EL (cell line): ENCODE measurements at regions not wholly inside any gene's neighbourhood (a gene's known extent, or its start where the extent isn't known, plus 50 kb on each side); places are given as distances from the start of the nearest gene placed in this dataset.
"Not testable (repeated sequence)": the region's sequence is repeated elsewhere in the genome, so short reads cannot be mapped to it uniquely, and the experiment has no call there.

Source experiments
- DNase-seq: peaks from one replicate; pipeline ENCODE4 v3.0.0-alpha.2; 2016

DNA sequence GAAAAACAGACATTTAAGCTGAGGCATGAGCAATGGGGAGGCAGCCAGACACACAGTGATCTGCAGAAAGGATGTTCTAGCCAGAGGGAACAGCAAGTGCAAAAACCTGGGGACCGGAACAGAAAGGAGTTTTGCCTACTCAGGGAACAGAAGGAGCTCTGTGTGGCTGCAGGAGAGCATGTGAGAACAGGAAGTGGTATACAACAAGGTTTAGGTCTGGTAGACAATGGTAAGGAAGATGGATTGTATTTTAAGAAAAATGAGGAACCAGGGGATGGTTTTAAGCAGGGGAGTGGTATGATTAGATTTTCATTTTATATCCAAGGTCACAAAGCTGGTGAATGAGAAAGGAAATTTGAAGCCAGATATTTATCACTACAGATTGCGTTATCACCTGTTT lies 157.5 kb downstream of the UNC5CL start:
- no peak for DNase-seq

DNA sequence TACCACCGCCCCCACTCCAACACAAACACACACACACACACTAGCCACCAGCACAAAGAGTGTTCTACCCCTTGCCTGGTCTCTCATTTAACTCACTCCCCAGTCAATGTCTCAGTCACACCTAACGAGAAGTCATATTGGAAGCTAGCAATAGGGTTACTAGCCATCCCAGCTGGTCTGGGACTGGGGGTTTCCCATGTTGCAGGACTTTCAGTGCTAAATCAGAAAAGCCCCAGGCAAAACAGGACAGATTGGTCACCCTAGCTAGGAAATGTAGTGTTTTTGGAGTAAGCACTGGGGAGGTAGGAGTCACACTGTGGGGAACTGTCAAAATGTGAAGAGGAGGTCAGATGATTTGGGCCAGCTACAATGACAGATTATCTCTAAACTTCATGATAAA lies 158.1 kb downstream of the UNC5CL start:
- DNase-seq = no peak

DNA sequence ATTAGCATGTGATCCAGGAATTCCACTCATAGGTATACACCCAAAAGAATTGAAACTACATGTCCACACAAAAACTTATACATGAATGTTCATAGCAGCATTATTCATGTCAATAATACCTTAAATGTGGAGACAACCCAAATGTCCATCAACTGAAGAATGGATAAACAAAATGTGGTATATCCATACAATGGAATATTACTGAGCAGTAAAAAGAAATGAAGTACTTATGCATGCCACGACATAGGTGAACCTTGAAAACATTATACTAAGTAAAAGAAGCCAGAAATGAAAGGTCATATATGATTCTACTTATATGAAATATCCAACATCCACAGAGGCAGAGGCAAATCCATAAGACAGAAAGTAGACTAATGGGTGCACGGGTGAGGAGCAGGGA lies 159.9 kb downstream of the UNC5CL start:
- DNase-seq = no peak

DNA sequence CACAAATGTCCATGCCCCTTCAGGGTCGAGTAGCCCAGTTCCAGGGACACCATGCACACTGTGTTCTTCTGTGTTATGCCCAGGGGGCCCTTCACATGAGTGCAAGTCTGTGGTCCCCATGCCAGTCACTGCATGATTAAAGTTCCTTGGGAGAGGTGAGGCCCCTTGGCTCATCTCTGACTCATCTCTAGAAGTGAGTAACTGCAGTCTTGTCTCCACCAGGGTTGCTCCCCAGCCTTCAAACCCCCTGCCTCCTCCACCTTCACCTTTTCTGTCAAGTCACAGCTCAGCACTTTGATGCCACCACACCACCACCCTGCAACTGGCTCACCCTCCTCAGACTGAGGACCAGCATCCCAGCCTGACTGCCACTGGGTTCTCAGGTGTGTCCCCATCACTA lies 161.7 kb downstream of the UNC5CL start:
- DNase-seq = no peak

DNA sequence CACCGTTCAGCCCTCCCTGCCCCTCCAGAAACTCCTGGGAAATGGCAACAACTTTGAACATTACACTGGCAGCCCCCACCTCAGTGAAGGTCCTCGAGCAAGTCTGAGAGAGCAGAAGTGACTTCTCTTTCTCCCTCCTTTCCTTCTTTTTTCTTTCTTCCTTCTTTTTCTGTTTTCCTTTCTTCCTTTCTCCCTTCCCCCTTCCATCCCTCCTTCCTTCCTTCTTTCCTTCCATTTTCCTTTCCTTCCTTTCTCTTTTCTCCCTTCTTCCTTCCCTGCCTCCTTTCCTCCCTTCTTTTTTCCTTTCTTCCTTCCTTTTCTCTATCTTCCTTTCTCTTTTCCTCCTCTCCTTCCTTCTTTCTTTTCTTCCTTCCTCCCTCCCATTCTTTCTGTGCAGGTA lies 162.7 kb downstream of the UNC5CL start:
- DNase-seq = no peak

DNA sequence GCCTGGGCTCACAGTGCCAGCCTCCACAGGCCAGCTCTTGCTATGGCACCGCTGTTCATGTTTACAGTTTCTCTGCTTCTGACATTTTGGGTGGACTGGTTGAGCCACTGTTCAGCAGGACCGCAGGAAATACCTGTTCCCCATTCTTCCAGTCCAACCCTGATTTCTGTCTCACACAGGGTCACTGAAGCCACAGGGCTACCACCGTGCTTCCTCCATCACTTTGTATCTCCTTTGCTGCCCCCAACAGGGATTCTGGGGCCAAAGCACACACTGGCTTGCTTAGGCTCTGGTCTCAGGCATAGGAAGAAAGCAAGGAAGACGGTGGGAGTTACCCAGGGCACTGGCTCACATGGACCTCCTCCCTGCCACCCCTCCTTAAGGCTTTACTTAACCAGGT lies 164.5 kb downstream of the UNC5CL start:
- no peak for DNase-seq

DNA sequence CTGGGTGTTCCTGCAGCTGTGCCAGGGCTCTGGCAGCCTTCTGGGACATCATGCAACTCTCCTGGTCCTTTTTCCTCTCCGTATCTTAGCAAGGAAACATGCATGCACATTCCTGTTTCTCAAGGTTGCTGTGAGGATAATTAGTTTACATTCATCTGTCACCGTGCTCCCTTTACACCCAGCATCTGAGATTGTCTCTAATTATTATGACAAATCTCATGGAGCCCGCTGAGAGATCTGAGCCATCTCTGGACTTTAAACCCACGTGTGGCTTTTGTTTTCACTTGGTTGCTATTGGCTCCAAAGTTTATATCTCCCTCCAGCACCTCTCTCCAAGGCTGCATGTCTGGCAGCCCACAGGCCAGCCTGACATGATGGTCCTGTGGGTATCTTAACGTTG lies 167.6 kb downstream of the UNC5CL start:
- no peak for DNase-seq

DNA sequence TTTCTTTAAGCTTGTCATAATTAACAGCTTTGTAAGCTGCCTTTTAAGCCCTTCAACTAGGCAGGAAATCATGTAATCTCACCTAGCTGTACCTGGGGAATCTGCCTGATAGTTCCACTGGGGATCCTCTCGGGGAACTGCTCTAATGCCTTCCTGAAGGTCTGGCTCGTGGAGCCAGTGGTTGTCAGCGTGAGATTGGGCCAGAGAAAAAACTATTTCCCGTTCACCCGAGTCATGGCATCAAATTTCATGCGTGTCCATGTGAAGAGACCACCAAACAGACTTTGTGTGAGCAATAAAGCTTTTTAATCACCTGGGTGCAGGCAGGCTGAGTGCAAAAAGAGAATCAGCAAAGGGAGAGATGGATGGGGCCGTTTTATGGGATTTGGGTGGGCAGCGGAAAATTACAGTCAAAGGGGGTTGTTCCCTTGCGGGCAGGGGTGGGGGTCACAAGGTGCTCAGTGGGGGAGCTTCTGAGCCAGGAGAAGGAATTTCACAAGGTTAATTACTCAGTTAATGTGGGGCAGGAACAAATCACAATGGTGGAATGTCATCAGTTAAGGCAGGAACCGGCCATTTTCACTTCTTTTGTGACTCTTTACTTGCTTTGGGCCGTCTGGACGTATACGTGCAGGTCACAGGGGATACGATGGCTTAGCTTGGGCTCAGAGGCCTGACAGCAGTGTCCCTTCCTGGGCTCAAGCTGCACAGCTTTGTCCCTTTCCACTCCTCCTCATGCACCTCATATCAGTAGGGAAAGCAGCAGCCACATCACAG lies 170.7 kb downstream of the UNC5CL start:
- not testable (repeated sequence) for DNase-seq

DNA sequence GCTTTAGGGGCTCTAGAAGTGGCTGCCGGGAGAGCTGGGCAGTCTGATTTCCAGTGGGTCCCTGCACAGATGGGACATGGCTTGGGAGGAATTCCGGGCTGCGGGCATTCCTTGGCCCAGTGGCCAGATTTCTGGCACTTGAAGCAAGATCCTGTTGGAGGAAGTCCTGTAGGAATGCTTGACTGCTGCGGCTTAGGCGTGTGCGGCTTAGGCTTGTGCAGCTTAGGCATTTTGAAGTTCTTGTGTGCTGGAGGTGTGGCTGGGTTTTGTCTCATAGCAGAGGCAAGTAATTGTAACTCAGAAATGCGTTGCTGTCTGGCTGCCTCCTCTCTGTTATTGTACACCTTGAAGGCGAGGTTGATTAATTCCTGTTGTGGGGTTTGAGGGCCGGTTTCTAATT lies 171.5 kb downstream of the UNC5CL start:
- DNase-seq = not testable (repeated sequence)

DNA sequence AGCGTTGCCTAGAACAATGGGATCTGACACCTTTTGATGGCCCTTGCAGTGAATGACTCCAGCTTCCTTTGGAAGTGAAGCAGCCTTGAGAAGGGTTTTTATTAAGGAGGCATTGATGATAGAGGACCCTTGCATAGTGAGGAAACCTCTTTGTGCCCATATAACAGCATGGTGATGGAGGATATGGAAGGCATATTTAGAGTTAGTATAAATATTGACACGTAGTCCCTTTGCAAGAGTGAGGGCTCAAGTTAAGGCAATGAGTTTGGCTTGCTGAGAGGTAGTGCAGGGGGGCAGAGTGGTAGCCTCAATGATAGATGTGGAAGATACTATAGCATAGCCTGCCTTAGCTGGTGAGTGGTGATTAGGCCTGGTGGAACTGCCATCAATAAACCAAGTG lies 173.8 kb downstream of the UNC5CL start:
- DNase-seq = not testable (repeated sequence)

DNA sequence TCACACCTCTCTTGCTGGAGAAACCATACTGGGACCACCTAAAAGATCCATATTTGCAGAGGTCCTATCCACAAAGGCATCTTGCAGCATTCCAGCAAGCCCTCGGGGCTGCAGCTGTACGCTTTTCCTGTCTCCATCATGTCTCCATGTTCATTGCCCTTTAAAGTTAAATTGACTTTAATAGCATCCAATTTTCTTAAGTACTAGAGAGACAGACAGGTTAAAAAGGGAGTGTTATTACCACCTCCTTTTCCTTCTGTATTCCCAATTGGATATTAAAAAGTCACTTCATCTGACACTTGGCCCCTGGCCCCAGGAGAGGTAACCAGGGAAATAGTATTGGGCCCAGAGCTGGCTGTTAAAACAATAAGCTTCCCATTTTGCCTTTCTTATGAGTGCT lies 178.6 kb downstream of the UNC5CL start:
- no peak for DNase-seq

DNA sequence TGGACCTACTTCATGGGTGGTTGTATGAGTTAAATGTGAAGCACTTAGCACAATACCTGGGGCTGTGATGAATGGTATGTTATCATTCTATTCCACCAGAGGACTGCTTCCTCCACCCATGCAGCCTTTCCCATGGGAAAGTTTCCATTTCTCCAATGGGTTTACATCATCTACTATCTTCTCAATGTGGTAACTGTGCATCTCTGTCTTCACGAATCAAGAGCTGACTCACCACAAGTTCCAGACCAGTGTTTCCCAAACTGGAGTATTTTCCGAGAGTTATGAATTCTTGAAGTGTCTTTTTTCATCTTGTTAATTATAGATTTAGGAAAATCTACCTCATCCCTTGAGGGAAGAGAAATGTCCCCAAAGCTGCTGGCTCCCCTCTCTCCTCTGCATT lies 182.8 kb downstream of the UNC5CL start:
- no peak for DNase-seq

DNA sequence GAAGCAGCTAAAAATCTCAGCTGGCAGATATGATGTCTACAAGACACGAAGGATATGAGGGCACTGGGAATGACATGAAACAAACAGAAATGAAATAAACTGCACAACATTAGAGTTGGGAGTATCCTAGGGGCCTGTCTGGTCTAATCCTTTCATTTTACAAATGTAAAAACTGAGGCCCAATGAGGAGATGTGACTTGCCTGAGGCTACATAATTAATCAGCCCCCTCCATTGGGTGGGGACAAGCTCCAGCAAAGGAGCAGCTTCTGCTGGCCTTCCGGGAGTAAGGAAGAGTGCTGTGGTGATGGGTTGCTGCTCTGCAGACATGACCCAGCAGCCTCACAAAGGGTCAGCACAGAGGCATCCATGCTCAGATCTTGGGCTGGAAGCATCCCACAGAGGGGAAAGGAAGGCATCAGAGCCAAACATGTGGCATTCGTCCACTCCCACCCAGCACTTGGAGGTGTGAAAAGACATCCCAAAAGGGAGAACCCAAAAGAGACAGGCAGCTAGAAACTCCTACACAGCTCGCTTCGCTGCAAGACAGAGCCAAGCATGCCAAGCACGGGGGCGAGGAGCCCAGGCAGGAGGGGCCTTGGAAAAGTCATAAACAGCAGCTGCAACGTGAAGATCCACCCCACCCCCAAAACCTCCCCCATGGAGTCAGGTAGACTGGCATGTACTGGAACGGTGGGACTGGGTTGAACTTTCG lies 183.7 kb downstream of the UNC5CL start:
- no peak for DNase-seq

DNA sequence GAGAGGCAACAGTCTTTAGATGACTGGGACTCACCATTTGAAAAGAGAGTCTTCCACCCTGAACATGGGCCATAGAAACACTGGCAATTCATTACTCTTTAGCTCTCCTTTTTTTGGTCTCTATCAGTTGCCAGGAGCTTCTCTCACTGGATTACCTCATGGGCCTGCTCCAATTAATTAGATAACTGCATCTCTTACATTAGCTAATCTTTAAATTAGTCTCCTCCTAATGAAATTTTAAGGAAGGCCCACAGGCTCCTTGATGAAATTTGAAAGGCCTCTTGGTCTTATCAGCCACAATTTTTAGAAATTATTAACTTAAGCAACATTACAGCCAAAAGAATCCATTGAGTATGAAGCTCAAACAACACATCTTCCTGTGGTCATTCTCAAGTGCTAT lies 184.4 kb downstream of the UNC5CL start:
- DNase-seq = no peak

DNA sequence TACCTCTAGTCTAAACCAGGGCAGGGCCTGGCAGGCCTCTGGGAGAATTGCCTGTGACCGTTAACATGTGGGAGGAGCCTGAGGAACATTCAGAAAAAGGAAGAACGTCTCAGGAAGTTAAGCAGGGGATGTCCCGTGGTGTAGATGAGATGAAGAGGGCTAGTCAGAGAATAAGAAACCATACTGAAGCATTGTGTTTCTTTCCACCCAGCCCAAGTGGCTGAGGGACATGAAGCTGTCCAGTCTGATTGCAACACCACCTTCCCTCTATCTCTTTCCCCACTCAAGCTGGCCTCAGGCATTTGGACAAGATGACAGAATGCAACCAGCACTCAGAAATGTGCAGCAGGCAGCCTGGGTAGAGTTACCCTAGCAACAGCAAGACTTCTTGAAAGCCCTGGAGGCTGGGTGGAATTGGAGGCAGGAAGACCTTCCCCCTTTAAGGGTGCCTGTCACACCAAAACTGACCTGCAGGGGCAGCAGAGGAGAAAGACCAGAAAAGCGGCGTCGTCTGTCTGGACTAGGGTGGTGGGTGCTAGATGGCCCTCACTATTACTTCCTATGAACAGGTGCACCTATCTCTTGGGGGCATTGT lies 186.1 kb downstream of the UNC5CL start:
- peak; percentile 32 for DNase-seq

DNA sequence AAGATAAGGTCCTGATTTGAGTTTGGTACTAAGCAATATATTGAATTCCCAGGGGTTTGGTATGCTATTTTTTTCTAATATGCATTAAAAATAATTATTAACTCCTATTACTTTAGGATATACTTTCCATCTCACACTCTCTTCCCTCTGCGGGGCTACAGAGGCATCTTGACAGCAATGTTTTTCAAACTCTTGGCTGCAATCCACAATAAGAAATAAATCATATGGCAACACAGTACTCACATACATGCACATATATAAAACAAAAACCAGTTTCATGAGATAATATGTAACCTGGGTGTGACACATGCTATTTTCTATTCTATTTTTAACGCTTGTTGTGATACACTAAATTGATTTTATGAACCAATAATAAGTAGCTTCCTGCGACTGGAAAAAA lies 189.5 kb downstream of the UNC5CL start:
- DNase-seq = no peak

DNA sequence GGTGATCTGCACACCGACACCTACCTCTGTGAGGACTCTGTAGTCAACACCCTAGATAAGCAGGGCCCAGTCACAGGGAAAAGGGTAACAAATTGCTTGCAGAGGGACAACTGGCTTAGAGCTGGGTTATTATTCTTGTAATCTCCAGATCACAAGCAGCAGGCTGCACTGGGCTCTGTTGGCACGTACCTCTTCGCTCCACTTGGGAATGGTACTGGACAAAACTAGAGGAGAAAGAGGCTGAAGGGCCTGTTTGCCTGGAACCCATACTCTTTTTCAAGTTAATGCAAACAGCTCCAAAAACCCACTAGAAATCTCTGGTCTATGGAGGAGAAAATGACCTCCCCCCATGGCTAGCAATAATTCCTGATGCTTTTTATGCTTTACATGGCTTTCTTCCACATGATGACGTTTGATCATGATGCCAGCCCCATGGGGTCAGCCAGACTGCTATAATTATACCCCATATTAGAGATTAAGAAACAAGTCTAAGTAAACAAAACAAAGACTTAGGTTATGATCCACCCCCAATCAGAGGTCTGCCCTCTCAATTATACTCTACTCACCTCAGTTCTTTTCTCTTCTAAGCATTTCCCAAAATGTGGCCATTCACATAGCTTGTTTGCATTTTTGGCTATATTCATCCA lies 190.0 kb downstream of the UNC5CL start:
- DNase-seq = no peak

DNA sequence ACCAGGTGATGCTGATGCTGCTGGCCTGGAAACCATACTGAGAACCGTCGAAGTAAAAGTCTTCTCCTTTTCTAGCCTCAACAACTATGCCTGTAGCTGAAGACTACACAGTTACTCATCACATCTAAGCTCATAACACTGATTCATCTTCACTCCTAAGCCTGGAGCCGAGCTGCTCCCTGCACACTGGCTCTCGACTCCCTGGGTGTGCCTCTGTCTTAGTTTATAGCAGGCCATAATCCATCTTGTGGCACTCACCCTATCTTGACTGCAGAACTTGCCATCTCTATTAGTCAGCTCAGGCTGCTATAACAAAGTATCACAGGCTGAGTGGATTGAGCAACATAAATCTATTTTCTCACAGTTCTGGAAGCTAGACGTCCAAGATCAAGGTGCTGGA lies 191.0 kb downstream of the UNC5CL start:
- DNase-seq = peak; percentile 8

DNA sequence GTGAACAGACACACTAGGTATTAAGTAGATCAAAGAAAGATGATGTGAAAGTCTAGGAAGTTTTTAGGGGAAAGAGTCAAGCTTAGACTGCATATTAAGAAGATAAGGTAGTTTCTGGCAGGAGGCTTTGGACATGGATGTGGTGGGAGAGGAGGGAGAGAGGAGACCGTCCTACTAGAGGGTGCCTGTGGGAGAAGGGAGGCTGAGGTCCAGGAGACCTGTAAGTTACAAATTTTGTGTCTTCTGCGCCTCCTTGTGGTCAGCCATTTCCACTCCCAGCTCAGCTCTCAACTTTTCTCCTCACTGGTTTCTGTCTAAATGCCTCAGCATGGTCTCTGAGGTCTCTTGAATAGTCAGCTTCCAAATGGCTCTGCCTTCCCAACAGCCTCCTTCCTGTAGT lies 193.5 kb downstream of the UNC5CL start:
- peak; percentile 45 for DNase-seq

DNA sequence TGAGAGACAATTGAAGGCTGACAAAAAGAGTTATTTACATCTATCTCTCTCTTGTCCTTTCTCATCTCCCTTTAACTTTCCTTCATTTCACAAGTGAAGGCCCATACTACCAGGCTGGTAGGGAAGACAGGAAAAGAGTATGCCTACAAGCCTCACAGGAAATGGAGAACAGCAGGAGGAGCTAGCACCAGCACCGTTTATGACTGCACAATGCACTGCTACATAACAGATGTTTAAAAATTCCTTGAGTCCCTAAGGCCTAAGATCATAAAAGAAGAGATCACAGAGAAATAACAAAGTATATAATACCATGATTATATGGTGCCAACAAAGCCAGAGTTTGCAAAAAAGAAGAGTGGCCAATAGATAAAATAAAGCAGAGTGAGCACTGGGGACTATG lies 194.8 kb downstream of the UNC5CL start:
- no peak for DNase-seq

DNA sequence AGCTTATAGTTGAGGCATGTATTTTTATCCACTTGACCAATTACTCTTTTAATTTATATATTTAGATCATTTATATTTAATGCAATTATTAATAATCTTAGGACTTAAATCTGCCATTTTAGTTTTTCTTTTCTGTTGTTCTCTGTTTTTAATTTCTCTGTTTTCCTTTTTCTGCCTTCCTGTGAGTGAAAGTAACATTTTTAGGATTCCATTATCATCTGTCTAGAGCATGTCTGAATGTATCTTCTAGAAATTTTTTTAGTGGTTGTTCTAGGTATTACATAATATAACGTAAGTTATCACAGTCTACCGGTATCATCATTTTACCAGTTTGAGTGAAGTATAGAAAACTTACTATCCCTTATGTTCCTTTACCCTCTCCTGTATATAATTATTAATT lies 197.3 kb downstream of the UNC5CL start:
- DNase-seq = no peak

DNA sequence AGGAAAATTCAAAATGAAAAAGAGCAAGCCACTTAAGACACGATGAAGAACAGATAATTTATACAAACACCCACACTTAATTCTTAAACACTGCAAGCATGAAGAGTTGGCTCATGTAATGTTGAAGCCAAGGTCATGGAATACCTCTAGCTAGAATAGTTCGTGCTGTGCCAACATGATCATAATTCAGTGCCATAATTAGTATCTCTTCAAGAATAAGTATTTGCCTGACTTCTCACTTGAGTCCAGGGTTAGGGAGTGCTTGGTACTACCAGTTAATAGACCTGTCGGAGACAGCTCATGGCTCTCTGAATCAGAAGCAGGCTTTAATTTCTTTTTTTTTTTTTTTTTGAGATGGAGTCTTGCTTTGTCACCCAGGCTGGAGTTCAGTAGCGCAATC lies 206.3 kb downstream of the UNC5CL start:
- no peak for DNase-seq

DNA sequence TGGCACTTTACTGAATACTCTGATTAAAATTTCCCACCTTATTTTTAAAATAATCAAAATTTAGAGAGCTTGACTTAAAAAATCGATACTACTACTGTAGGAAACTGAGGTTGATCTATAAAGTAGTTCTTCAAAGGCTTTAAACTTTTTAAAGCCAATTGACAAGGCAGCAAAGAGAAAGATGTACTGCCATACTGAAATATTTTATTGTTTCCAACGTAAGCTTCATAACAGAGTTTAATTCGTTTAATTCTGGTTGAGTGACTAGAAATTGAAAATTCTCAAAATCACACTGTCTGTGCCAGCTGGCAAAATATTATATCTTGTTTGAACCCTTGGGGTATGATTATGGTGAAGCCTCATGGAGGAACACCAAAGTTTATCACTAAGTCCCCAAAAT lies 207.6 kb downstream of the UNC5CL start:
- no peak for DNase-seq

DNA sequence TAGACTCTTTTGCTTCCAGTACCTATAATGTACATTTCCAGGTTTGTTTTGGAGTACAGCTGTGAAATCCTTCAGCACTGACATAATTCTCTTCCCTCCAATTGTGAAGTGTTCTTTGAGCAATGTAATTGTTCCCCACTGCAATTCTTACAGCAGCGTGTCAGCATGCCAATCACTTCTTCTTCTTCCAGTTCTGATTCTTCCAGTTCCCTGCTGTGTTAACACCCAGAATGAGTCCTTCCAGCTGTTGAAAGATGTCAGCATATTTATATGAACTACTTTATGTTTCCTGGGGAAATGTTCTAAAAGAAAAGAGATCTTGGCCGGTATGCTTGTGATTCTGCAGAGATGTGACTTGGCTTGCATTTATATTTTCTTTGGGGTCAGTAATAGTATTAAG lies 213.9 kb downstream of the UNC5CL start:
- DNase-seq = no peak
